ENCODE measurements at regions not wholly inside any gene's neighbourhood (a gene's known extent, or its start where the extent isn't known, plus 50 kb on each side); places are given as distances from the start of the nearest gene placed in this dataset.

DNA sequence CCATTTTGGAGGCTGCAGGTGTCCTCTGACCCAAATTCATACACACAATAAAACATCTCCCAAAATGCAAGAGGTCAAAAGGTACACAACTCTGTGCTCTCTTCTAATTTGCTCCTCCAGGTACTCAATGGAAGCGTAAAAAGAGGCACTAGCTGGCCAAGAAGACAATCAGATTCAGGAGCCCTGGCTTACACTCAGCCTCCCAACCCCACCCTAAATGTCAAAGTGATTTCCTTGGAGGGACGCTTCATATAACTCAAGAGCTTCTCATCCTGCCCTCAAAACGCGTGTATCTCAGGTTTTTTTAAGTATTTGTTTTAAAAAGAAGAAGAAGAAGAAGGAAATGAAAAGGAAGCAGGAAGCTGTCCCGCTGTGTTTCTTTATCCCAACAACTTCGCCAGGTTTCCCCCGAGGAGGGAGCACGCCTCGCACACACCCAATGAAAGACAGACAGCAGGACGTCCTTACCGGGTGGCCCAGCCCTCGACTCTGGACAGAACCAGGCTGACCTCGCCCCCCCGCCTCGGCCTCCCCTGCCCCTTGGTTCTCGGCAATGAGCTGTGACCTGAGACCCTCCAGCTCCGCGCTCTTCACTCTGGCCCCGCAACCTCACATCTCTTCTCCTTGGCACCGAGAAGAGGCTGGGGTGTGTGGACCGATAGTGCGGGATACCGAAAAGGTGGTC lies 620.7 kb upstream of the ZNF385D start:
- TF ChIP-seq JUN (CRISPR knock-in tag; IDR thresholded peaks at IDR 0.05) (no peak), ATF3 (CRISPR knock-in tag; conservative IDR thresholded peaks at IDR 0.05) (no peak), NR2C2 (CRISPR knock-in tag; IDR thresholded peaks at IDR 0.05) (no peak), MAX (CRISPR knock-in tag; IDR thresholded peaks at IDR 0.05) (no peak), IRF2 (CRISPR knock-in tag; IDR thresholded peaks at IDR 0.05; ENCODE audit: borderline replicate concordance, low read depth) (no peak), ZNF121 (CRISPR knock-in tag; IDR thresholded peaks at IDR 0.05) (no peak), ZMAT4 (CRISPR knock-in tag; IDR thresholded peaks at IDR 0.05) (no peak), ETV6 (CRISPR knock-in tag; IDR thresholded peaks at IDR 0.05) (peak; percentile 92; the same call in 1 of the 2 replicates)
- TF ChIP-seq, protein P1, sequence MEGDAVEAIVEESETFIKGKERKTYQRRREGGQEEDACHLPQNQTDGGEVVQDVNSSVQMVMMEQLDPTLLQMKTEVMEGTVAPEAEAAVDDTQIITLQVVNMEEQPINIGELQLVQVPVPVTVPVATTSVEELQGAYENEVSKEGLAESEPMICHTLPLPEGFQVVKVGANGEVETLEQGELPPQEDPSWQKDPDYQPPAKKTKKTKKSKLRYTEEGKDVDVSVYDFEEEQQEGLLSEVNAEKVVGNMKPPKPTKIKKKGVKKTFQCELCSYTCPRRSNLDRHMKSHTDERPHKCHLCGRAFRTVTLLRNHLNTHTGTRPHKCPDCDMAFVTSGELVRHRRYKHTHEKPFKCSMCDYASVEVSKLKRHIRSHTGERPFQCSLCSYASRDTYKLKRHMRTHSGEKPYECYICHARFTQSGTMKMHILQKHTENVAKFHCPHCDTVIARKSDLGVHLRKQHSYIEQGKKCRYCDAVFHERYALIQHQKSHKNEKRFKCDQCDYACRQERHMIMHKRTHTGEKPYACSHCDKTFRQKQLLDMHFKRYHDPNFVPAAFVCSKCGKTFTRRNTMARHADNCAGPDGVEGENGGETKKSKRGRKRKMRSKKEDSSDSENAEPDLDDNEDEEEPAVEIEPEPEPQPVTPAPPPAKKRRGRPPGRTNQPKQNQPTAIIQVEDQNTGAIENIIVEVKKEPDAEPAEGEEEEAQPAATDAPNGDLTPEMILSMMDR (IDR thresholded peaks at IDR 0.05) = no peak

Measured in WTC11 (cell line).